Skeletal muscle cell (primary cell): ENCODE measurements at regions not wholly inside any gene's neighbourhood (a gene's known extent, or its start where the extent isn't known, plus 50 kb on each side); places are given as distances from the start of the nearest gene placed in this dataset.

Source experiments
- DNase-seq: peaks from one replicate; pipeline ENCODE4 v3.0.0-alpha.2; 2010; ENCODE audit warnings: low read depth
- H3K4me3 ChIP-seq: 2 replicates; pipeline ENCODE4 v1.5.1; 2011; ENCODE audit warnings: low read depth, mild to moderate bottlenecking, control low read depth, low read length, moderate library complexity

- DNase-seq, result no peak
- H3K4me3 ChIP-seq, result no peak overlapping the region
Observed at GRCh38 chr4:24319387-24319786, 265.0 kb downstream of the DHX15 start.

- no peak overlapping the region for H3K4me3 ChIP-seq
- DNase-seq, result no peak
Observed at GRCh38 chr4:24315056-24315455, 269.3 kb downstream of the DHX15 start.

GRCh38 chr4:24312261-24312913 lies 272.0 kb downstream of the DHX15 start:
- no peak for DNase-seq
- no peak overlapping the region for H3K4me3 ChIP-seq

- H3K4me3 ChIP-seq, result no peak overlapping the region
- no peak for DNase-seq
Observed at GRCh38 chr4:24303926-24304325, 280.4 kb downstream of the DHX15 start.

- no peak overlapping the region for H3K4me3 ChIP-seq
- no peak for DNase-seq
Observed at GRCh38 chr4:24298911-24299310, 285.4 kb downstream of the DHX15 start.

GRCh38 chr4:24287096-24287495 lies 297.3 kb downstream of the DHX15 start:
- no peak overlapping the region for H3K4me3 ChIP-seq
- DNase-seq, result no peak

GRCh38 chr4:24285759-24286158 lies 298.6 kb downstream of the DHX15 start:
- no peak for DNase-seq

GRCh38 chr4:24282446-24282845 lies 301.9 kb downstream of the DHX15 start:
- DNase-seq, result no peak
- no peak overlapping the region for H3K4me3 ChIP-seq

More at GRCh38 chr4:24285759-24286158, 298.6 kb downstream of the DHX15 start:
- no peak overlapping the region for H3K4me3 ChIP-seq

GRCh38 chr4:24279911-24280375 lies 304.4 kb downstream of the DHX15 start:
- H3K4me3 ChIP-seq, result no peak overlapping the region

GRCh38 chr4:24279469-24279868 lies 304.9 kb downstream of the DHX15 start:
- no peak for DNase-seq

More at GRCh38 chr4:24279911-24280375, 304.4 kb downstream of the DHX15 start:
- no peak for DNase-seq

GRCh38 chr4:24278693-24279092 lies 305.7 kb downstream of the DHX15 start:
- H3K4me3 ChIP-seq, result no peak overlapping the region
- peak; percentile 72 for DNase-seq

More at GRCh38 chr4:24279469-24279868, 304.9 kb downstream of the DHX15 start:
- H3K4me3 ChIP-seq, result no peak overlapping the region

GRCh38 chr4:24274381-24274941 lies 309.9 kb downstream of the DHX15 start:
- no peak overlapping the region for H3K4me3 ChIP-seq
- peak; percentile 63 for DNase-seq

- DNase-seq, result no peak
- no peak overlapping the region for H3K4me3 ChIP-seq
Observed at GRCh38 chr4:24273136-24273535, 311.2 kb downstream of the DHX15 start.

- no peak overlapping the region for H3K4me3 ChIP-seq
- no peak for DNase-seq
Observed at GRCh38 chr4:24266951-24267722, 317.2 kb downstream of the DHX15 start.

GRCh38 chr4:24265989-24266388 lies 318.4 kb downstream of the DHX15 start:
- no peak overlapping the region for H3K4me3 ChIP-seq
- no peak for DNase-seq

- DNase-seq, result no peak
- H3K4me3 ChIP-seq, result no peak overlapping the region
Observed at GRCh38 chr4:24262616-24263015, 321.7 kb downstream of the DHX15 start.

- no peak overlapping the region for H3K4me3 ChIP-seq
Observed at GRCh38 chr4:24262084-24262483, 322.3 kb downstream of the DHX15 start.

GRCh38 chr4:24260923-24261564 lies 323.3 kb downstream of the DHX15 start:
- H3K4me3 ChIP-seq, result no peak overlapping the region
- DNase-seq, result no peak

More at GRCh38 chr4:24262084-24262483, 322.3 kb downstream of the DHX15 start:
- DNase-seq, result no peak

GRCh38 chr4:24260133-24260715 lies 324.1 kb downstream of the DHX15 start:
- no peak for DNase-seq
- no peak overlapping the region for H3K4me3 ChIP-seq

- no peak overlapping the region for H3K4me3 ChIP-seq
- DNase-seq, result no peak
Observed at GRCh38 chr4:24256547-24256946, 327.8 kb downstream of the DHX15 start.
